HS-27A (cell line): ENCODE measurements at regions not wholly inside any gene's neighbourhood (a gene's known extent, or its start where the extent isn't known, plus 50 kb on each side); places are given as distances from the start of the nearest gene placed in this dataset.

ENCODE experiments used
- DNase-seq: peaks from one replicate; pipeline ENCODE4 v3.0.0-alpha.2; 2012; ENCODE audit warnings: low read depth, missing footprints

GRCh38 chr5:98608052-98608451 is 165.4 kb upstream of the RGMB start:
- DNase-seq: no peak

- DNase-seq: no peak
Observed at GRCh38 chr5:98614341-98614740, 159.1 kb upstream of the RGMB start.

GRCh38 chr5:98621821-98622220 is 151.6 kb upstream of the RGMB start:
- DNase-seq: no peak

GRCh38 chr5:98624145-98624880 is 149.2 kb upstream of the RGMB start:
- DNase-seq: no peak

- DNase-seq: no peak
Observed at GRCh38 chr5:98627121-98627520, 146.3 kb upstream of the RGMB start.

GRCh38 chr5:98630621-98631020 is 142.8 kb upstream of the RGMB start:
- no peak for DNase-seq

- DNase-seq: peak; percentile 49
Observed at GRCh38 chr5:98631311-98632054, 142.0 kb upstream of the RGMB start.

GRCh38 chr5:98635656-98636055 is 137.8 kb upstream of the RGMB start:
- no peak for DNase-seq

- no peak for DNase-seq
Observed at GRCh38 chr5:98637116-98637515, 136.3 kb upstream of the RGMB start.

GRCh38 chr5:98637557-98637956 is 135.9 kb upstream of the RGMB start:
- DNase-seq: no peak

GRCh38 chr5:98638111-98638510 is 135.4 kb upstream of the RGMB start:
- no peak for DNase-seq

- no peak for DNase-seq
Observed at GRCh38 chr5:98638701-98639100, 134.8 kb upstream of the RGMB start.

GRCh38 chr5:98639274-98639673 is 134.2 kb upstream of the RGMB start:
- no peak for DNase-seq

GRCh38 chr5:98641671-98642070 is 131.8 kb upstream of the RGMB start:
- DNase-seq: no peak

- DNase-seq: no peak
Observed at GRCh38 chr5:98643569-98643968, 129.9 kb upstream of the RGMB start.

GRCh38 chr5:98651715-98652114 is 121.7 kb upstream of the RGMB start:
- DNase-seq: no peak

GRCh38 chr5:98656125-98656795 is 117.2 kb upstream of the RGMB start:
- DNase-seq: no peak

GRCh38 chr5:98656796-98657195 is 116.7 kb upstream of the RGMB start:
- no peak for DNase-seq

GRCh38 chr5:98657559-98657958 is 115.9 kb upstream of the RGMB start:
- DNase-seq: no peak

- no peak for DNase-seq
Observed at GRCh38 chr5:98663521-98663920, 109.9 kb upstream of the RGMB start.

GRCh38 chr5:98664736-98665135 is 108.7 kb upstream of the RGMB start:
- no peak for DNase-seq

- DNase-seq: peak; percentile 0
Observed at GRCh38 chr5:98679963-98680362, 93.5 kb upstream of the RGMB start.

- no peak for DNase-seq
Observed at GRCh38 chr5:98690002-98690401, 83.5 kb upstream of the RGMB start.
